22Rv1 (cell line): ENCODE measurements at regions not wholly inside any gene's neighbourhood (a gene's known extent, or its start where the extent isn't known, plus 50 kb on each side); places are given as distances from the start of the nearest gene placed in this dataset.

Experiments
- CTCF ChIP-seq: fragments of 450-650 bp; IDR thresholded peaks from 2 replicates; pipeline ENCODE4 v1.5.1; 2017; ENCODE audit warnings: mild to moderate bottlenecking
- ZFX ChIP-seq: fragments of 450-650 bp; IDR thresholded peaks from 2 replicates; pipeline ENCODE4 v1.6.1; 2017; ENCODE audit warnings: antibody characterized with exemption, borderline replicate concordance

DNA sequence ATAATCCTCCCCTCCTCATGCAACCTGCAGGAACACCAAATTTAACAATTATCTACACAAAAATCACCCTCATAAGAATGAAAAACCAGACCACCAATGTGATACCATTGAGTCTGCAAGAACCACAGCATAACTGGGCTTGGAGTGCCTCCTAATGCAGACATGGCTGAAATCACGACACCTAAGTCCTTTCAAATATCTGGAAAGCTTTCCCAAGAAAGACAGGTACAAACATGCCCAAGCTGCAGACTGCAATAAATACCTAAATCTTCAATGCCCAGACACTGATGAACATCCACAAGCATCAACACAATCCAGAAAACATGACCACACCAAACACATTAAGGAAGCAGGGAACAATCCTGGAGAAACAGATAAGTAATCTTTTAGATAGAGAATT lies 417.1 kb downstream of the LMO7 start:
- no peak for TF ChIP-seq ZFX
- TF ChIP-seq CTCF: no peak
